ENCODE measurements at regions not wholly inside any gene's neighbourhood (a gene's known extent, or its start where the extent isn't known, plus 50 kb on each side); places are given as distances from the start of the nearest gene placed in this dataset.

DNA sequence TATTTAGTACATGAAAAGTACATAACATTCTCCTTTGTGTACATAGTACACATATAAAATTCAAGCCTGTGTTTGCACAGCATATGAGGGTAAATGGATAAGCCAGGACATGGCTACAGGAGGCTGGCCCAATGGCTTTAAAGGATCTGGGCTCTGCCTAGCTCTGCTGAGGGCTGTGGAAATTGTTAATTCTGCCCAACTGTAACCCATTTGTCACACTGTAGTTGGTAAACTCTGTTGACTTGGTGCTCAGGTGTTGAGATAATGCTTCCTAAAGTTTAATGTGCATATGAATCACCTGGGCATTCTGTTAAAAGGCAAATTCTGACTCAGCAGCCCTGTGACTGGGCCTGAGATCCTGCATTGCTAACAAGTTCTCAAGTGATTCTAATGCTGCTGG is 196.5 kb upstream of the ZPLD1 start:
- DNase-seq (ENCODE audit: extremely low spot score), result no peak
- ChIA-PET CTCF (interaction anchor here (0.6 to 2.0 kb wide), 2 partner anchors 9 to 396 kb away, joined by 3 to 11 read pairs; no protein-coding TSS in a partner anchor), POLR2A (no interaction called here)
- TF ChIP-seq ARNT (IDR thresholded peaks at IDR 0.05) (no peak), NFRKB (IDR thresholded peaks at IDR 0.05) (no peak), PKNOX1 (IDR thresholded peaks at IDR 0.05) (no peak), L3MBTL2 (conservative IDR thresholded peaks at IDR 0.05) (no peak), BHLHE40 (IDR thresholded peaks at IDR 0.05; ENCODE audit: borderline replicate concordance) (no peak), FOXK2 (IDR thresholded peaks at IDR 0.05) (no peak), SP1 (IDR thresholded peaks at IDR 0.05) (no peak), ZNF384 (IDR thresholded peaks at IDR 0.05) (no peak), SUZ12 (IDR thresholded peaks at IDR 0.05) (no peak), HDGF (IDR thresholded peaks at IDR 0.05; ENCODE audit: borderline replicate concordance) (no peak), CTBP1 (IDR thresholded peaks at IDR 0.05; ENCODE audit: borderline replicate concordance) (no peak), FOXM1 (IDR thresholded peaks at IDR 0.05; ENCODE audit: borderline replicate concordance) (no peak), ELF4 (IDR thresholded peaks at IDR 0.05) (no peak), LEF1 (IDR thresholded peaks at IDR 0.05; ENCODE audit: borderline replicate concordance) (no peak), FOXA1 (IDR thresholded peaks at IDR 0.05) (no peak), TARDBP (IDR thresholded peaks at IDR 0.05) (no peak)

GRCh38 chr3:102240720-102241119 is 194.1 kb upstream of the ZPLD1 start:
- ChIA-PET CTCF (interaction anchor here (0.5 kb wide), 1 partner anchor 289 kb away, joined by 4 read pairs; no protein-coding TSS in a partner anchor), POLR2A (no interaction called here)
- DNase-seq (ENCODE audit: extremely low spot score), result no peak
- TF ChIP-seq FOXM1 (IDR thresholded peaks at IDR 0.05; ENCODE audit: borderline replicate concordance) (no peak), TARDBP (IDR thresholded peaks at IDR 0.05) (no peak), SUZ12 (IDR thresholded peaks at IDR 0.05) (no peak), BHLHE40 (IDR thresholded peaks at IDR 0.05; ENCODE audit: borderline replicate concordance) (no peak)

- ChIA-PET POLR2A (no interaction called here), CTCF (interaction anchor here (0.6 kb wide), 1 partner anchor 270 kb away, joined by 3 read pairs; no protein-coding TSS in a partner anchor)
- no peak for TF ChIP-seq FOXA1 (IDR thresholded peaks at IDR 0.05)
- no peak for TF ChIP-seq ZNF384 (IDR thresholded peaks at IDR 0.05)
- no peak for TF ChIP-seq SUZ12 (IDR thresholded peaks at IDR 0.05)
- no peak for TF ChIP-seq L3MBTL2 (conservative IDR thresholded peaks at IDR 0.05)
- no peak for TF ChIP-seq ARNT (IDR thresholded peaks at IDR 0.05)
- TF ChIP-seq TARDBP (IDR thresholded peaks at IDR 0.05), result no peak
- no peak for TF ChIP-seq ELF4 (IDR thresholded peaks at IDR 0.05)
- no peak for TF ChIP-seq LEF1 (IDR thresholded peaks at IDR 0.05; ENCODE audit: borderline replicate concordance)
- no peak for TF ChIP-seq CTBP1 (IDR thresholded peaks at IDR 0.05; ENCODE audit: borderline replicate concordance)
- DNase-seq (ENCODE audit: extremely low spot score), result no peak
Measured at GRCh38 chr3:102248981-102249705, 185.7 kb upstream of the ZPLD1 start.

DNA sequence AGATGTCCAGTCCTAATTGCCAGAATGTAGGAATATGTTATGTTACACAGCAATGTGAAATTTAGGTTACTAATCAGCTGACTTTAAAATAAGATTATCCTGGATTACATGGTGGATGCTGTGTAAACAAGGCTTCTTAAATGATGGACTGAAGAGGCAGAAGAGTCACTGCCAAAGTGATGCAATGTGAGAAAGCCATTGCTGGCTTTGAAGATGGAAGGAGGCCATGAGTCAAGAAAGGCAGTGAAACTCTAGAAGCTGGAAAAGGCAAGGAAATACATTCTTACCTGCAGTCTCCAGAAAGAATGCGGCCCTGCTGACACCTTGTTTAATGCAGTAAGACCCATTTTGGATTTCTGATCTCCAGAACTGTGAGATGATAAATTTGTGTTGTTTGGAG is 179.1 kb upstream of the ZPLD1 start:
- ChIA-PET CTCF (no interaction called here), POLR2A (no interaction called here)
- TF ChIP-seq LEF1 (IDR thresholded peaks at IDR 0.05; ENCODE audit: borderline replicate concordance) (no peak), HDGF (IDR thresholded peaks at IDR 0.05; ENCODE audit: borderline replicate concordance) (no peak)
- DNase-seq (ENCODE audit: extremely low spot score), result no peak

DNA sequence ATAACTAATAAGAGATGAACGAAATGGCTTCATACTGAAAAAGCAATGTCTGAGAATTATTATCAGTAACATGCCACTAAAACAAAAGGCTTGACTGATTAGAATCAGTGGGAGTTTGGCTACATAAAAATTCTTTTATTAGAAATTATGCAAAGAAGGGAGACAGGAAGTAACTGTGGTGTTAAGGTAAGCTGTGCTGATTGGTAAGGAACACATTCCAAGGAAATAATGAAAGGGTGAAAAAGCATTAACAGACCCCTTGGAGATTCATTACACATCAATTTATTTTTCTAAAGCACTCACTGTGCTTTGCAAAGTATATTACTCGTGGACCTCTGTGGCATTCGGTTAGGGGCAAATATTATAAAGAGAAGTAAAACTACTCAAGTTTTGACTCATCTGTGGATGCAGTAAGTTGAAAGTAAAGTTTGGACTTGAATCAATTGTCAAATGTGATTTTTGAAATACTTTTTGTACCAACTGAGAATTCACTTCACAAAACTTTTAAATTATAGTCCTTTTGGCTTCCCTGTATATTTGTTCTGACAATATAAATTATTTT is 176.1 kb upstream of the ZPLD1 start:
- DNase-seq (ENCODE audit: extremely low spot score), result no peak
- POLR2A ChIA-PET, result no interaction called here
- CTCF ChIA-PET, result no interaction called here
- TF ChIP-seq HDGF (IDR thresholded peaks at IDR 0.05; ENCODE audit: borderline replicate concordance), result no peak
- TF ChIP-seq BHLHE40 (IDR thresholded peaks at IDR 0.05; ENCODE audit: borderline replicate concordance), result no peak
- no peak for TF ChIP-seq ELF4 (IDR thresholded peaks at IDR 0.05)
- no peak for TF ChIP-seq NFRKB (IDR thresholded peaks at IDR 0.05)
- no peak for TF ChIP-seq SP1 (IDR thresholded peaks at IDR 0.05)
- no peak for TF ChIP-seq CTBP1 (IDR thresholded peaks at IDR 0.05; ENCODE audit: borderline replicate concordance)

DNA sequence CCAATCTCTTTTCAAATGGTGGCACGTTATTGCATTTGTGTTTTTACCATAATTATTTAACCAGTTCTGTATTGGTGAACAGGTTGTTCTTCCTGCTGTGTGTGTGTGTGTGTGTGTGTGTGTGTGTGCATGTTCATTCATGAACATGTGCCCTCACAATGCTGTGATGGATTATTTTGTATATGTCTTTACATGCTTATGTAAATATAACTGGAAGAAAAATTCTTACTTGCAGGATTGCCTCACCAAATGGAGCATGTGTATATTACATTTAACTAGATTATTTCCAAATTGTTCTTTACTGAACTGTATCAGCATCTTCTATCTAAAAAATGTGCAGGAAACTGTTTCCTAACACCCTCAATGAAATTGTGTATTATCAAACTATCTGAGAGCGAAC is 175.2 kb upstream of the ZPLD1 start:
- ChIA-PET POLR2A (no interaction called here), CTCF (no interaction called here)
- no peak for DNase-seq (ENCODE audit: extremely low spot score)
- TF ChIP-seq FOXA1 (IDR thresholded peaks at IDR 0.05), result no peak
- TF ChIP-seq ZNF384 (IDR thresholded peaks at IDR 0.05), result no peak

GRCh38 chr3:102265720-102266119 is 169.1 kb upstream of the ZPLD1 start:
- no peak for TF ChIP-seq ARNT (IDR thresholded peaks at IDR 0.05)
- TF ChIP-seq ZNF384 (IDR thresholded peaks at IDR 0.05), result no peak
- no peak for TF ChIP-seq LEF1 (IDR thresholded peaks at IDR 0.05; ENCODE audit: borderline replicate concordance)
- CTCF ChIA-PET, result no interaction called here
- POLR2A ChIA-PET, result no interaction called here
- no peak for DNase-seq (ENCODE audit: extremely low spot score)

DNA sequence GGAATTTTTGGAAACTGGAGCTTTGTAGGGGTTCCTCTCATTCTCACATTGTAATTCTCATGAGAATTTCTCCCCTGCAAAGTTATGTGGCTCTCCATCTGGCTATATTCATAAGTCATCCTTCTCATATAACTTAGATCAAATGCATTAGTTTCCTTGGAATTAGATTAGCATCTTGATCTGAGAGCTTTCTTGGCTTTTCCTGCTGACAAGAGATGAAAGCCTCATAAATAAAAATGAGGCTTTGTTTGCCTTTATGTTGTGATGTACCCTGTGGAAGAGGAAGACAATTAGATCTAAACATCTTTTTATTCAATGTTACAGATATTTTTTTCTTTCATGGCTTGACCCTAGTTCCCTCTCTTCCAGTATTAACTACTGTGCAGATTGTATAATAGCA is 165.4 kb upstream of the ZPLD1 start:
- no peak for DNase-seq (ENCODE audit: extremely low spot score)
- ChIA-PET CTCF (no interaction called here), POLR2A (no interaction called here)
- TF ChIP-seq FOXA1 (IDR thresholded peaks at IDR 0.05) (no peak), SP1 (IDR thresholded peaks at IDR 0.05) (no peak)

Measured in HEK293T (cell line).